ENCODE measurements at regions not wholly inside any gene's neighbourhood (a gene's known extent, or its start where the extent isn't known, plus 50 kb on each side); places are given as distances from the start of the nearest gene placed in this dataset.

GRCh38 chr7:119868387-119868786, 404.6 kb upstream of the KCND2 start:
- BruUV-seq (replicated peaks): no TSS peak
- no peak overlapping the region for H2BK5ac ChIP-seq (ENCODE audit: low read depth, low read length, poor library complexity, severe bottlenecking)
- no peak overlapping the region for H2BK120ac ChIP-seq (ENCODE audit: low read depth, low read length)
- no peak for ATAC-seq (ENCODE audit: low read depth)
- no peak overlapping the region for H3K4me2 ChIP-seq (ENCODE audit: low read depth, low read length)
- TF ChIP-seq RAD21 (IDR thresholded peaks at IDR 0.05; ENCODE audit: low read length): no peak
- no peak for TF ChIP-seq CHD1 (IDR thresholded peaks at IDR 0.05; ENCODE audit: low read depth, low read length)
- TF ChIP-seq RFX5 (IDR thresholded peaks at IDR 0.05; ENCODE audit: low read depth, low read length): no peak
- no peak for TF ChIP-seq RCOR1 (IDR thresholded peaks at IDR 0.05; ENCODE audit: insufficient replicate concordance, low read length)
- TF ChIP-seq SMC3 (IDR thresholded peaks at IDR 0.05; ENCODE audit: low read depth, low read length): no peak
- no peak for TF ChIP-seq FOS (IDR thresholded peaks at IDR 0.05; ENCODE audit: low read depth, low read length)
- no peak for TF ChIP-seq BHLHE40 (IDR thresholded peaks at IDR 0.05; ENCODE audit: low read depth, low read length)
- no peak for TF ChIP-seq MXI1 (IDR thresholded peaks at IDR 0.05; ENCODE audit: borderline replicate concordance, low read depth, low read length)
- TF ChIP-seq CTCF (conservative IDR thresholded peaks at IDR 0.05; ENCODE audit: low read depth, low read length): no peak
- no peak for TF ChIP-seq USF2 (IDR thresholded peaks at IDR 0.05; ENCODE audit: low read depth, low read length)
- no peak for TF ChIP-seq MAZ (IDR thresholded peaks at IDR 0.05; ENCODE audit: borderline replicate concordance, low read depth, low read length)
- no peak for TF ChIP-seq MAFK (IDR thresholded peaks at IDR 0.05; ENCODE audit: low read depth, low read length)
- TF ChIP-seq POLR2A (IDR thresholded peaks at IDR 0.05; ENCODE audit: low read depth, low read length): no peak
- no peak for TF ChIP-seq CEBPB (IDR thresholded peaks at IDR 0.05; ENCODE audit: low read depth, low read length)
- no peak for TF ChIP-seq ELK1 (IDR thresholded peaks at IDR 0.05; ENCODE audit: borderline replicate concordance, low read depth, low read length)
- no peak for TF ChIP-seq NFE2L2 (IDR thresholded peaks at IDR 0.05; ENCODE audit: low read depth, low read length)
- no peaks in the 10 kb centered on the region for H3K9me1 ChIP-seq (ENCODE audit: insufficient read depth, low read length)
- no peak overlapping the region for H3K4ac ChIP-seq (ENCODE audit: low read depth, low read length)
- no peak overlapping the region for H2AFZ ChIP-seq (replicated peaks; ENCODE audit: low read length, poor library complexity)
- H3K56ac ChIP-seq (ENCODE audit: extremely low read depth, insufficient read depth, low read length): no peak overlapping the region
- no peak overlapping the region for H2AK5ac ChIP-seq (ENCODE audit: low read depth, low read length)
- H2BK20ac ChIP-seq (ENCODE audit: low read depth, low read length): no peak overlapping the region
- H4K91ac ChIP-seq (ENCODE audit: insufficient read depth, low read depth, low read length): no peak overlapping the region
- H3K9ac ChIP-seq (ENCODE audit: low read depth, low read length): no peak overlapping the region
- in situ Hi-C loops (cut with MboI; ENCODE audit: low sequenced_read_pairs) (no loop called here), dilution Hi-C loops (cut with HindIII; ENCODE audit: low sequenced_read_pairs, unreplicated experiment) (no loop called here), intact Hi-C loops (cut with micrococcal nuclease) (no loop called here)
- H3K27ac ChIP-seq (ENCODE audit: insufficient read depth, low read length): no peak overlapping the region
- DNase-seq: no peak
- H3K36me3 ChIP-seq (ENCODE audit: control insufficient read depth, insufficient read depth, low read length): no peaks in the 10 kb centered on the region
- no peak overlapping the region for H3K14ac ChIP-seq (replicated peaks; ENCODE audit: low read depth, low read length)
- no peak overlapping the region for H2AK9ac ChIP-seq (replicated peaks; ENCODE audit: low read depth, low read length, poor library complexity)
- WGBS, 2 experiments (ENCODE audit: extremely low coverage in 2 of 2, insufficient read length in 1 of 2): no CpG with 5 or more reads among the region's 2 CpGs
- no peak overlapping the region for H4K8ac ChIP-seq (ENCODE audit: low read depth in 2 of 2, low read length in 2 of 2)
- no peaks in the 10 kb centered on the region for H3K9me3 ChIP-seq (ENCODE audit: control insufficient read depth, insufficient read depth, low read length)
- H3K23ac ChIP-seq (ENCODE audit: low read depth, low read length): no peak overlapping the region
- H4K5ac ChIP-seq (ENCODE audit: low read depth, low read length): no peak overlapping the region
- ChIA-PET CTCF (no interaction called here), POLR2A (ENCODE audit: unreplicated experiment) (no interaction called here)
- H4K20me1 ChIP-seq (ENCODE audit: insufficient read depth, low read length): no peaks in the 10 kb centered on the region
- no peak overlapping the region for H3K4me3 ChIP-seq (ENCODE audit: insufficient read depth, low read depth, low read length)
- no peak overlapping the region for H2BK15ac ChIP-seq (ENCODE audit: low read depth, low read length)
- no peak overlapping the region for H3K18ac ChIP-seq (ENCODE audit: low read depth, low read length)
- H3K4me1 ChIP-seq (ENCODE audit: control insufficient read depth, insufficient read depth, low read length): no peaks in the 10 kb centered on the region
- no peaks in the 10 kb centered on the region for H3K27me3 ChIP-seq (ENCODE audit: control insufficient read depth, insufficient read depth, low read length)
- no peaks in the 10 kb centered on the region for H3K79me1 ChIP-seq (ENCODE audit: low read depth in 1 of 2, low read length in 2 of 2)

Data from IMR-90 (cell line).